ENCODE measurements at regions not wholly inside any gene's neighbourhood (a gene's known extent, or its start where the extent isn't known, plus 50 kb on each side); places are given as distances from the start of the nearest gene placed in this dataset.

DNA sequence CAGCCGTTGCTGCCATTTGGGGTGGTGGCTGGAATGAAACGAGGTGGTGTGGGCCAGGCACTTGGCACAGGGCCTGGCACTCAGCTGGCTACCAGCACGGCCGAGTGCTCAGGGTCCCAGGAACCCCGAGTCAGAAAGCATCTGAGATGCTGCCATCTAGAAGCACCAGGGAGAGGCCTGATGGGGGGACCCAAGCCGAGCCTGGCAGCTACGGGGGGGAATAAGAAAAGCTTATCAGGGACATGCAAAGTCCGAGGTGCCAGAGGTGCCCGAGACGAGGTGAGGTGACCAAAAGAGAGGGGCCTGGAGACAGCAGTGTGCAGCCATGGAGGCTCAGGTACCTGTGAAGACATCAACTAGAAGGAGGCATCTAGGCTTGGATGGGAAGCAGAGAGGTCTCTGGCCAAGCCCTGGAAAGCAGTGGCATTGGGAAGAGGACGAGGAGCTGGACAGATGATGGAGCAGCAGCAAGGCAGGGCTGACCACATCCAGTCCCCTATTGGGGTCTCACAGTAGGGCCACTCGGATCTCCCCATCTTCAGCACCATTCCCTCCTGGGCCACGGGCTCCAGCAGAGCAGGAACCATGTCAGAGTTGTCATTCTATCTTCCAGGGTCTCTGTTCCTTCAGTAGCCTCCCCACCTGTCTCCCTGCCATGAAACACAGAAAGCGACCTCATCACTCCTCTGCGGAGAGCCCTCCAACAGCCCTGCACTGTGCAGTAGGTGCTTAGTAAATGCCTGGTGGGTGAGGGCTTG lies 59.3 kb upstream of the DIO3 start:
- DNase-seq (ENCODE audit: low read depth in 2 of 2), result no peak

DNA sequence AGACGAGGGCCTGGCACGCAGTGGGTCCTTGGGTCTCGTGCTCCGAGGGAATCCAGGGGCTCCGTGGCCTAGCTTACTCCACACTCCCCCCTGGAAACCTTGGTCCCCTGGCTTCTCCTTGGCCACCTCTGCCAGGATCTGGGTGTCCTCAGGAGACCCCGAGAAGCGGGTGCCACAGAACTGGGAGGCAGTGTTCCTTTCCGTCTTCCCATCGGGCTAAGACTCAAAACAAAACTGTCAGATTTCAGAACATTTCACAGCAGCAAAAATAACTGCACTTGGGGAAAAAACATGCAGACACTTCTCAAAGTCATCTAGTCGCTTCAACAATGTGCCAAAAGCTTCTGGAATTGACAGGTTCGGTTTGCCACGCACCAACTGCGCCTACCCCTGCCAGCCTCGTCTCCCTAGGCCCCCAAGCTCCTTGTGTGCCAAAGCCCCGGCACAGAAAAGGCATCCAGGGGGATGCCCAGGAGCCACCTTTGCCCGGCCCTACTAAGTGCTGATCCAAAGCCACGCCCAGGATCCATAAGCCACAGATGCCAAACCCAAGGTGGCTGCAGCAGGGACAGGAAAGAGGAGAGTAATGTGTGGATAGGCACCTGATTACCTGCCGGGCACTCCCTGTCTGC lies 58.4 kb upstream of the DIO3 start:
- DNase-seq (ENCODE audit: low read depth in 2 of 2), result no peak

DNA sequence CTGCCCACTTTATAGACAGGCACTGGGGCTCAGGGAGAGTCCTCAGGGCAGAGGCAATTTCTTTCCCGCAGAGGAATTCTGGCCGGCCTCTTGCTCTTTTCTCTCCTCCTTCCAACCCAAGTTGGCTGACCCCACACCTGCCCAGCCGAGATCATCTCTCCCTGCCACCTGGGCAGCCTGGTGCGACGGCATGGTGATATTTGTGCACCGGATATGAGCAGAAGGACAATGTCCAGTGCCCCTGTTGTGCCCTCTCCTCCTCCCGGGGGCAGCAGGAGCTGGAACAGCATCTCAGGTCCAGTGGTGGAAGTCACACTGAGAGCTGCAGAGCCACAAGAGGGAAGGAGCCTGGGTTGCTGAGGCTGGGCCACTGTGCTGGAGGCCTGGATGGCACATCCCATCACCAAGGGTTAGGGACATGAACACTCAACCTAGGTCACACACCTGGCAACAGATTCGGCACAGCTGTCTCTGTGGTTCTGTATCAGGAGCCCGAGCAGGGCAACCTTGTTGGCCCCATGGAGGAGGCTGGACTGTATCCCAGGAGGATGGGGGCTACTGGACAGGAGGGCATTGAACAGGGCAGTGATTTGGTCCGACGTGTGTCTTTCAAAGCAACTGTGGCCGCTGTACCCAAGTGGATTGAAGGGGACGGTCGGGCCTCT lies 57.7 kb upstream of the DIO3 start:
- DNase-seq (ENCODE audit: low read depth in 2 of 2), result no peak

DNA sequence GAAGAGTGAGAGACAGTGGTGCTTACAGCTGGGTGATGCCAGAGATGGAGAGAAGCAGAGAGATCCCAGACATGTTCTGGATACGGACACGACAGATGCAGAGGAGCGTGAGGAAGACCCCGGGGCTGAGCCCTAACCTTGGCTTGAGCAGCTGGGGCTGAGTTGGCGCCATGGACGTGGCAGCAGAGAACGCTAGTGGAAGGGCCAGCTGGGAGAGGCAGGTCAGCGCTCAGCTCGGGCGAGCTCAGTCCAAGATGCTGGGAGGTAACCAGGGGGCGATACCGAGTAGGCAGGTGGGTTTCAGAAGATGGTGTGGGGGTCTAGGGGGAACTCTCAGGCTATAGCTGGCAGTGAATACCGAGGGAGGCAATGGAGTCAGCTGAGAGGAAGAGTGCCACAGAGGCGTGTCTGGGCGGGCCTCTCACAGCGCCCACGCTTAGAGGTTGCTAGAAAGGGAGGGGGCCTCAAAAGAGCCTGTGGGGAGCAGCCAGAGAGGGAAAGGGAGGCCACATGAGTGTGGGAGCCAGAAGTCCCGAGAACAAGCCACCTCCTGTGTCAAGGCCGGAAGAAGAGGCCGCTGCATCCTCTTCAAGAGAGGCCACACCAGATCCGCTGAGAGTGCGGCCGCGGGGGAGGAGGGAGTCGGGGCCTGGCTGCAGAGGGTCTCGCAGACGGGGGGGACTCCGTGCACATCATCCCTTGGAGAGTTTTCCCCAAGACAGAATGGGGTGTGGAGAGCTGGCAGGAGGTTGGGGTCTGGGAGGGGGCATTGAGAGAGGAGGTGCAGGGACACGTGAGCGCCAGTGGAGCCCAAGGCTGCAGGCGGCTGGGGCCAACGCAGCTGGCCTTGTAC lies 57.0 kb upstream of the DIO3 start:
- DNase-seq (ENCODE audit: low read depth in 2 of 2), result no peak

DNA sequence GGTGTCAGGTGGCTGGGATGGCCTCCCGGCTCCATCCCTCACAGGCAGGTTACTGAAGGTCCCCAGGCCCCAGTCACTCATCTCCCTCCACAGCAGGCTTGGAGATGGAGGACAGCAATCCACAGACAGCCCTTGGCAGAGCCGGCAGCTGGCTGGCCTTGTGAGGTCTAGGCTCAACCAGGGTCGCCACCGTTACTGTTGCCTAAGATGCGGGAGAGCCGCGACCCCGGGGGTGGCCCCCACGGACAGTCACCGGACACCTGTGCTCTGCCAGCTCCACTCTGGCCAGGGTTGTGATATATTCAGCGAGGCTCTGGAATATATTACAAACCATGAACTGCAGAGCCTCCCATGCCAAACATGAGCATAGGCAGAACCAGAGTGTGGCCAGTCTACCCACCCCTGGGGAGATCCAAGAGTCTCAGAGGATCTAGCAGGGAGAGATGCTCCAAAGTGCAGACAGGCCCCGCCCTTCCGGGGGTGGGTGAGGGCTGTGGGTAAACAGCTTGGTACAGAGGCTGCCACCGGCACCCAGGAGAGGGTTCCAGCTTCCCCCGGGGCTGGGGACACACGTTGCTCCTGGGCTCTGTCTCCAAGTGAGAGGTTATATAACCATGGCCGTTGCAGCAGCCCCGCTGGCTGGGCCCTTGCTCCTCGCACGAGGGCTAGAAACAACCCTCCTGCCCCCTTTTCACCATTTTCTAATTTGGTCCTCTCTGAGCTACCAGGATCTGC lies 55.9 kb upstream of the DIO3 start:
- no peak for DNase-seq (ENCODE audit: low read depth in 2 of 2)

DNA sequence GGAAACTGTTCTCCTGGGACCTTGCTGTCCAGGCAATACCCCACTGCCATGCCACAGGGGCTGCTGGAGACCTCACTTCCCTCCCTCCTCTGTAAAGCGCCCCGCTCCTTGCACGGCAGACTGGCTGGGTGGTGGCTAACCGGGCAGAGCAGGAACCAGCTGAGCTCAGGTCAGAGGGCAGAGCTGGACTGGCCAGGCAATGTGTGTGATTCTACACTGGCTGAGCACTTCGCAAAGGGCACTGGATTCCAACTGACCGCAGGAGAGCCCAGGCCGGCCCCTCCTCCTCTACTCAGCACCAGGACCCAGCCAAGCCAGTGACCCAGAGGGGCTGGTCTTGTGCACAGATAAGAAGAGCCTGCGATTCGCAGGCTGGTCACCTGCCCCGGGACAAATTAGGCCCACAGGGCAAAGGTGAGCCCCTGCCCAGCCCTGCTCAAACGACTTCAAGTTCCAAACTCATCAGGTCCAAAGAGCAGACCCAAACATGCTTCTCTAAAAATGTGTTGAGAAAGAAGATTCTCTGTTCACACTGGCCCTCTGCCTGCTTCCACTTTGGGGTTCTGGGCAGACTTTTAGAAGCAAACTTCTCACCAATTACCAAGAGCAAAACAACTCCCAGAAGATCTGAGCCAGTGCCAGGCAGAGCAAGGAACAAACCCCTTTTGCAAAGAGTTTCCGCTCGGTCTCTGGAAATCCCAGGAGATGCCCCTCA lies 54.9 kb upstream of the DIO3 start:
- no peak for DNase-seq (ENCODE audit: low read depth in 2 of 2)

DNA sequence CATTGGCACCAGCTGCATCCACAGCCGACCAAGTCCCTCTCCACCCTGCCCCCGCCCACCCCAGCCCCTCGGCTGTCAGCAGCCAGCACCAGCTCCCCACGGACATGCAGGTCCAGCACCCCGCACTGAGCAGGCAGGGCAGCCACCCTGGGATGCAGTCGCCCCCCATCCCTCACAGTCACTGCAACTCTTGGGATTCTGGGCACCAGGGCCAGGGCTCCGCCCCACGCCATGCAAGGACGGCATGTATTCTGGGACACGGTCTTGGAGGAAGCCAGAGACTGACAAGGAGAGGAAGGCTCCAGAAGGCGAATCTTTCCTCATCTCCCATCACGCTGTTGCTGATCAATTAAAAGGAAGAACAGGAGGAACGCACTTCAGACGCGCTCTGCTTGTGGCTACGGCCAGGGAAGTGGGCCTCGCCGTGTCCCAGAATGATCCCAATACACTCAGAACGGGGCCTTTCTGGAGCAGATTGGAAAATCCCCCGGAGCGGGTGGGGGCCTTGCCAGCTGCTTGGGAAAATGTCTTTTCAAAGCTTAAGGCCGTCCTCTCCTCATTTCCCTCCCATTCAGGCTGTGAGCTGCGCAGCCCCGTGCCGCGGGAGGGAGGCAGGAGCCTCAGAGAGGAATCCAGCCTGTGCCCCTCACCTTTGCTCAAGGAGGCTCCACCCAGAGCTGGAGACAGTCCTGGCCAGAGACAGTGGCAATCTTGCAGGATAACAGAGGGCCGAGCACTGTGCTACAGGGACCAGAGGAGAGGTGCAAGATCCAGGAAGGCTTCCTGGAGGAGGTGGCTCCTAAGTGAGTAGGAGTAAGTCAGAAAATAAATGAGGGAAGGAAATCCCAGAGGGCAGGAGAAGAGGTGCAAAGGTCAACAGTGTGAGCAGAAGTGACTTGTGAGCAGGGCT lies 54.1 kb upstream of the DIO3 start:
- DNase-seq (ENCODE audit: low read depth in 2 of 2), result no peak

DNA sequence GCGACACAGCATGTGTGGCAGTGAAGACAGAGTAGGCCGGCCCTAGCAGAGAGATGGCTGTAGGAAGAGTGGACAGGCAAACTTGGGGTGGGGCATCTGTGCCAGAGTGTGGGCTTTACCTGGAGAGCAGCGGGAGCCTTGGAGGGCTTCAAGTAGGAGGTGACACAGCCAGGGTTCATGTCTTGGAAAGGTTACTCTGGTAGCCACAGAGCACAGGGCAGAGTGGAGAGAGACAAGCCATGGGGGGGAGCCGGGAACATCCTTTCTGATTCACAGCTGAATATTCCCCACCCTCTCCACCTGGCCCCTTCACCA lies 53.5 kb upstream of the DIO3 start:
- no peak for DNase-seq (ENCODE audit: low read depth in 2 of 2)

DNA sequence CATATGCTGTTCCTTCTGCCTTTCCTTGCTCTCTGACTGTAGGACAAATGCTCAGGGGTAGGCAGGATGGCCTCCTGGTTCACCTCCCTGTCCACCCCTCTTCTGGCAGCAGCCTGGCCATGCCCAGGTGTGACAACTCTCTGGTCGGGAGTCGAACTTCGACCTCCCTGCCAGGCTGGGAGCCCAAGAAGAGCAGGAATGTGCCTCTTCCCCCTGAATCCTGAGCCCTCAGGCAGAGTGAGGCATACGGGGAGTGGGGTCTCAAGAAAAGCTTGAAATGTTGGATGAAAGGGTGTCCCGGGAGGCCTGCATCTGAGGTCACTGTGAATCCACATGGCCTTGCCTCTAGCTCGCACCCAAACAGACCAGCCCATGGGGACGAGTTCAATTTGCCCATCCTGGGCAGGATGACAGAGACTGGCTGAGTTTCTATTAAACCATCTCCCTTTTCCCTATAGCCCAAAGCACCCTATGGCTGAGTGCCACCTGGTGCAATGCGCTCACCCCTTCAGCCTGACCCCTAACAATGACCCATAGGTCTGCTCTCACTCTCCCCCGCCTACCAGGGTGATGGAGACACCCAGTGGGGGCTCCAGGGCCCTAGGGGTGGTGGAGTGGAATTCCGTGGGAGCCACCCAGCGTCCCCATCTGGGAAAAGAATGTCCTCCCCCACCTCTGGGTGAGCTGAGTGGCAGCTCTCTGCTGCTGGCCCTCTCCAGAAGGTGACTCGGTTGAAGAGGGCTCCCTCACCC lies 52.9 kb upstream of the DIO3 start:
- DNase-seq (ENCODE audit: low read depth in 2 of 2), result no peak

DNA sequence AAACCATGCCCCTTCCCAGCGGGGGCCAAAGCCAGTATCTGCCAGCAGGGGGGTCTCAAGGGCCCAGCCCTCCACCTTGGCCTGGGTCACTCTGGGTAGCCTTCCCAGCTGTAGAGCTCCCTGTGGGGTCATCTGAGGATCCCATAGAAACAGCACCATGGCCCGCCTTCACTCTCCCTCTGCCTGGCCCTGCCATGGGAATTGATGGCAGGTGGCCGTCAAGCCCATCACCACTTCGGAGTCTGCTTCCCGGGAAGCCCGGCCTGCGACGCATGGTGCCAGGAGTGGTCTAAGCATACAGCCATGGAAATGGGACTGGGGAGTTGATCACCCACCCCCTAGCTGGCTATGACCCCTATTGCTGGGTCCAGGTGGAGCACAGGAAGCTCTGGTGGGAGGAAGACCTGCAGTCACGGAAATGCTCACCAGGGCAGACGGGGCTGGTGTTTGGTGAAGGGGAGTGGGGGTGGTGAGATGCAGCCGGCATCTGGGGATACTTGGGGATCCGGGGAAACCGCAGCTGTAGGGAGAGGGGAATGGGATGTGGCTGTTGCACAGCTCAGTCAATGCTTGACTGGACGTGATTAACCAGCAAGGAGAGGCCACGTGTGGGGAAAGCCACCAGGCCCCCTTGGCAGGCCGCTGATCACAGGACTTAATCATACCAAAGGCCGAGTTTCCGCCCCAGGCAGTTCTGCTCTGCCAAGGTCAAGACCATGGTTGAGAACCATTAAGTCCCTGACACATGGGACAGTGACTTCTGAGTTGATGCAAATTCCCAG lies 52.2 kb upstream of the DIO3 start:
- DNase-seq (ENCODE audit: low read depth in 2 of 2), result no peak

DNA sequence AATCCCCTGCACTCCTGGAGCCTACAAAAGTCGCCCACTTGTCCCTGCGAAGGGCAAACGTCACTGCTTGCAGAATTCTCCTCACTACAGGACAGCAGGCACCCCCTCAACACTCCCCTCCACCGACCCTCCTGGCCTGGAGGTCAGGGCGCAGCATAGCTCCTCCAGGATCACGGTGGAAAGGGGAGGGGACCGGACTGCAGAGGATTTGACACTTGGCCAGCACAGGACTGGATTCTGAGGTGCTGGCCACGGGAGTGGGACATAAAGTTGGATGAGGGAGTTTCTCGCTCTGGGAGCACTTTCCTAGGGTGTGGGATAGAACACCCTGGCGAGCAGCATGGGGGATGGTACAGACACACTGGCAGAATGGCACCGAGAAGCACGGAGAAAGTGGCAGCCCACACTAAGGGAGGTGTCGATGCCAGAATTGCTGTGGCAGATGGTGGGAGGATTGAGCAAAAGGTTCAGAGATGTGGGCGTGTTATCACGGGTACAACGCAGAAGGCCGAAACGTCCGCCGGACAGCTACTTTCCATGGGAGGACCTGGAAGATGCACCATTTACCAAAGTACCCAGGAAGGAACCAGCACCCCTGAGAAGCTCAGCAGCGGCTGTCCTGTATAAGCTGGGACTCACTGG lies 51.4 kb upstream of the DIO3 start:
- no peak for DNase-seq (ENCODE audit: low read depth in 2 of 2)

DNA sequence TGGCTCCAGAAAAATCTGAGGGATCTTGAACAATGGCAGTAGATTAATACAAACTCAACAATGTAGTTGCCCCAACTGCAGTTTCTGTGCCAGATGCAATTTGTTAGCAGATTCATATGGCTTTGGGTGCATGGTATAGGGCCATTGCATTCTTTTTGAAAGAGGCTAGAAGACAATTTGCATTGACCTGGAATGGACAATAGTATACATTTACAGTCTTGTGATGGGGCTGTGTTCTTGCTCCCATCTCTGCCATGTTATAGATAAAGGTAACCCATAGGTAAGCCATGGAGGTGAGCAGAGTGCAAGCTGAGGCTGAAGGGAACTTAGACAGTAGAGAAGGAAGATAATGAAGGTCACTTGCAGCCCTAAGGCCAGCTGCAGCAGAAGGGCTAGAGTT lies 50.1 kb upstream of the DIO3 start:
- DNase-seq (ENCODE audit: low read depth in 2 of 2), result no peak
